GM21526 (cell line): ENCODE measurements at regions not wholly inside any gene's neighbourhood (a gene's known extent, or its start where the extent isn't known, plus 50 kb on each side); places are given as distances from the start of the nearest gene placed in this dataset.

ENCODE experiments used
- ATAC-seq: cut with Tn5 transposase; IDR thresholded peaks from one replicate; pipeline ENCODE4 v1.9.1; 2021; ENCODE audit warnings: moderate library complexity; ENCODE audit not compliant: unreplicated experiment, low FRiP score

GRCh38 chr2:226256709-226257376 is 542.8 kb downstream of the IRS1 start:
- ATAC-seq: no peak

- ATAC-seq: no peak
These were observed 543.4 kb downstream of the IRS1 start for GRCh38 chr2:226256237-226256636.

GRCh38 chr2:226251661-226252060 is 548.0 kb downstream of the IRS1 start:
- no peak for ATAC-seq

- no peak for ATAC-seq
These were observed 552.0 kb downstream of the IRS1 start for GRCh38 chr2:226247289-226248275.

- no peak for ATAC-seq
These were observed 565.4 kb downstream of the IRS1 start for GRCh38 chr2:226234187-226234586.

- ATAC-seq: no peak
These were observed 566.2 kb downstream of the IRS1 start for GRCh38 chr2:226233388-226233787.

GRCh38 chr2:226228080-226228479 is 571.5 kb downstream of the IRS1 start:
- ATAC-seq: no peak

GRCh38 chr2:226227341-226227740 is 572.3 kb downstream of the IRS1 start:
- ATAC-seq: no peak

GRCh38 chr2:226223704-226224103 is 575.9 kb downstream of the IRS1 start:
- no peak for ATAC-seq

GRCh38 chr2:226220511-226220910 is 579.1 kb downstream of the IRS1 start:
- no peak for ATAC-seq

- ATAC-seq: no peak
These were observed 582.4 kb downstream of the IRS1 start for GRCh38 chr2:226217191-226217590.

- no peak for ATAC-seq
These were observed 583.0 kb downstream of the IRS1 start for GRCh38 chr2:226216575-226216974.

- peak; percentile 92 for ATAC-seq
These were observed 583.6 kb downstream of the IRS1 start for GRCh38 chr2:226215902-226216503.

GRCh38 chr2:226213717-226214116 is 585.9 kb downstream of the IRS1 start:
- ATAC-seq: no peak

- no peak for ATAC-seq
These were observed 588.2 kb downstream of the IRS1 start for GRCh38 chr2:226211439-226211838.

- no peak for ATAC-seq
These were observed 590.9 kb downstream of the IRS1 start for GRCh38 chr2:226208726-226209125.

- no peak for ATAC-seq
These were observed 591.9 kb downstream of the IRS1 start for GRCh38 chr2:226207671-226208070.

- ATAC-seq: no peak
These were observed 600.1 kb downstream of the IRS1 start for GRCh38 chr2:226199555-226199954.

- no peak for ATAC-seq
These were observed 600.7 kb downstream of the IRS1 start for GRCh38 chr2:226198956-226199355.

GRCh38 chr2:226190479-226191252 is 609.0 kb downstream of the IRS1 start:
- no peak for ATAC-seq

- no peak for ATAC-seq
These were observed 610.6 kb downstream of the IRS1 start for GRCh38 chr2:226189061-226189460.
